ENCODE measurements at regions not wholly inside any gene's neighbourhood (a gene's known extent, or its start where the extent isn't known, plus 50 kb on each side); places are given as distances from the start of the nearest gene placed in this dataset.
"Not testable (repeated sequence)": the region's sequence is repeated elsewhere in the genome, so short reads cannot be mapped to it uniquely, and the experiment has no call there.

- DNase-seq = no peak
Observed at GRCh38 chr6:88499436-88499835, 333.3 kb upstream of the CNR1 start.

GRCh38 chr6:88497403-88497802, 331.3 kb upstream of the CNR1 start:
- not testable (repeated sequence) for DNase-seq

GRCh38 chr6:88494401-88495140, 328.4 kb upstream of the CNR1 start:
- no peak for DNase-seq

- no peak for DNase-seq
Observed at GRCh38 chr6:88493717-88494116, 327.6 kb upstream of the CNR1 start.

- DNase-seq = peak; percentile 18
Observed at GRCh38 chr6:88492824-88493223, 326.7 kb upstream of the CNR1 start.

GRCh38 chr6:88492241-88492640, 326.1 kb upstream of the CNR1 start:
- DNase-seq = no peak

- no peak for DNase-seq
Observed at GRCh38 chr6:88491266-88491880, 325.2 kb upstream of the CNR1 start.

- DNase-seq = peak; percentile 14
Observed at GRCh38 chr6:88490908-88491264, 324.7 kb upstream of the CNR1 start.

GRCh38 chr6:88490195-88490907, 324.2 kb upstream of the CNR1 start:
- no peak for DNase-seq

GRCh38 chr6:88483424-88483823, 317.3 kb upstream of the CNR1 start:
- no peak for DNase-seq

- no peak for DNase-seq
Observed at GRCh38 chr6:88482465-88482864, 316.3 kb upstream of the CNR1 start.

GRCh38 chr6:88481519-88481918, 315.4 kb upstream of the CNR1 start:
- DNase-seq = no peak

- DNase-seq = no peak
Observed at GRCh38 chr6:88480816-88481215, 314.7 kb upstream of the CNR1 start.

GRCh38 chr6:88477413-88477812, 311.3 kb upstream of the CNR1 start:
- peak; percentile 5 for DNase-seq

- DNase-seq = no peak
Observed at GRCh38 chr6:88476388-88476787, 310.2 kb upstream of the CNR1 start.

- no peak for DNase-seq
Observed at GRCh38 chr6:88474720-88475119, 308.6 kb upstream of the CNR1 start.

GRCh38 chr6:88473589-88473988, 307.4 kb upstream of the CNR1 start:
- no peak for DNase-seq

- DNase-seq = no peak
Observed at GRCh38 chr6:88472851-88473525, 306.8 kb upstream of the CNR1 start.

GRCh38 chr6:88459643-88460042, 293.5 kb upstream of the CNR1 start:
- no peak for DNase-seq

- no peak for DNase-seq
Observed at GRCh38 chr6:88459189-88459588, 293.0 kb upstream of the CNR1 start.

- DNase-seq = no peak
Observed at GRCh38 chr6:88458662-88459061, 292.5 kb upstream of the CNR1 start.

GRCh38 chr6:88456221-88456859, 290.2 kb upstream of the CNR1 start:
- DNase-seq = no peak

GRCh38 chr6:88455317-88455716, 289.2 kb upstream of the CNR1 start:
- DNase-seq = no peak

Data from EL (cell line).